ENCODE measurements at regions not wholly inside any gene's neighbourhood (a gene's known extent, or its start where the extent isn't known, plus 50 kb on each side); places are given as distances from the start of the nearest gene placed in this dataset.

GRCh38 chr11:105381941-105382340 lies 227.9 kb upstream of the GRIA4 start:
- no peaks in the 10 kb centered on the region for H3K79me2 ChIP-seq (ENCODE audit: insufficient read depth, low read length)
- no peaks in the 10 kb centered on the region for H3K36me3 ChIP-seq (ENCODE audit: insufficient read depth, low read length)
- H3K4me2 ChIP-seq (ENCODE audit: low read depth, low read length, poor library complexity, severe bottlenecking), result no peak overlapping the region
- H4K20me1 ChIP-seq (ENCODE audit: insufficient read depth, low read length, poor library complexity, severe bottlenecking), result no peaks in the 10 kb centered on the region
- no peaks in the 10 kb centered on the region for H3K27me3 ChIP-seq (ENCODE audit: insufficient read depth, low read length, poor library complexity, severe bottlenecking)
- no peak overlapping the region for H3K9ac ChIP-seq (ENCODE audit: low read depth, low read length, poor library complexity, severe bottlenecking)
- no peaks in the 10 kb centered on the region for H3F3A ChIP-seq (ENCODE audit: low read depth)
- no peak overlapping the region for H2AFZ ChIP-seq (ENCODE audit: low read length)
- TF ChIP-seq CTCF (conservative IDR thresholded peaks at IDR 0.05; ENCODE audit: low read length) (no peak), EZH2phosphoT487 (IDR thresholded peaks at IDR 0.05; ENCODE audit: borderline replicate concordance) (no peak)
- H3K9me3 ChIP-seq (ENCODE audit: insufficient read depth, low read depth, low read length), result no peaks in the 10 kb centered on the region
- no peak overlapping the region for H3K4me3 ChIP-seq (ENCODE audit: low read length, poor library complexity, severe bottlenecking)
- H3K4me1 ChIP-seq (ENCODE audit: insufficient read depth, low read length, poor library complexity, severe bottlenecking), result no peaks in the 10 kb centered on the region
- no peaks in the 10 kb centered on the region for H3K9me2 ChIP-seq (replicated peaks; ENCODE audit: low read depth, low read length)

- no peaks in the 10 kb centered on the region for H3K36me3 ChIP-seq (ENCODE audit: insufficient read depth, low read length)
- H3K4me2 ChIP-seq (ENCODE audit: low read depth, low read length, poor library complexity, severe bottlenecking), result no peak overlapping the region
- no peak for TF ChIP-seq EZH2phosphoT487 (IDR thresholded peaks at IDR 0.05; ENCODE audit: borderline replicate concordance)
- TF ChIP-seq CTCF (conservative IDR thresholded peaks at IDR 0.05; ENCODE audit: low read length), result no peak
- H3K27me3 ChIP-seq (ENCODE audit: insufficient read depth, low read length, poor library complexity, severe bottlenecking), result no peaks in the 10 kb centered on the region
- H3K4me1 ChIP-seq (ENCODE audit: insufficient read depth, low read length, poor library complexity, severe bottlenecking), result no peaks in the 10 kb centered on the region
- H3K9me3 ChIP-seq (ENCODE audit: insufficient read depth, low read depth, low read length), result no peaks in the 10 kb centered on the region
- no peaks in the 10 kb centered on the region for H3F3A ChIP-seq (ENCODE audit: low read depth)
- no peaks in the 10 kb centered on the region for H3K9me2 ChIP-seq (replicated peaks; ENCODE audit: low read depth, low read length)
- no peak overlapping the region for H3K9ac ChIP-seq (ENCODE audit: low read depth, low read length, poor library complexity, severe bottlenecking)
- no peak overlapping the region for H3K4me3 ChIP-seq (ENCODE audit: low read length, poor library complexity, severe bottlenecking)
- no peak overlapping the region for H2AFZ ChIP-seq (ENCODE audit: low read length)
- H3K79me2 ChIP-seq (ENCODE audit: insufficient read depth, low read length), result no peaks in the 10 kb centered on the region
- no peaks in the 10 kb centered on the region for H4K20me1 ChIP-seq (ENCODE audit: insufficient read depth, low read length, poor library complexity, severe bottlenecking)
Measured at GRCh38 chr11:105377870-105378269, 232.0 kb upstream of the GRIA4 start.

GRCh38 chr11:105372206-105372605 lies 232.6 kb upstream of the CARD18 start:
- Histone ChIP-seq H3K4me3 (ENCODE audit: low read length, poor library complexity, severe bottlenecking) (no peak overlapping the region), H3K36me3 (ENCODE audit: insufficient read depth, low read length) (no peaks in the 10 kb centered on the region), H3K9me2 (replicated peaks; ENCODE audit: low read depth, low read length) (no peaks in the 10 kb centered on the region), H3F3A (ENCODE audit: low read depth) (no peaks in the 10 kb centered on the region), H2AFZ (ENCODE audit: low read length) (no peak overlapping the region), H3K9me3 (ENCODE audit: insufficient read depth, low read depth, low read length) (no peaks in the 10 kb centered on the region), H3K4me2 (ENCODE audit: low read depth, low read length, poor library complexity, severe bottlenecking) (no peak overlapping the region), H3K9ac (ENCODE audit: low read depth, low read length, poor library complexity, severe bottlenecking) (no peak overlapping the region), H4K20me1 (ENCODE audit: insufficient read depth, low read length, poor library complexity, severe bottlenecking) (no peaks in the 10 kb centered on the region), H3K27me3 (ENCODE audit: insufficient read depth, low read length, poor library complexity, severe bottlenecking) (no peaks in the 10 kb centered on the region), H3K79me2 (ENCODE audit: insufficient read depth, low read length) (no peaks in the 10 kb centered on the region), H3K4me1 (ENCODE audit: insufficient read depth, low read length, poor library complexity, severe bottlenecking) (no peaks in the 10 kb centered on the region)
- no peak for TF ChIP-seq CTCF (conservative IDR thresholded peaks at IDR 0.05; ENCODE audit: low read length)
- TF ChIP-seq EZH2phosphoT487 (IDR thresholded peaks at IDR 0.05; ENCODE audit: borderline replicate concordance), result no peak
